Uterus (tissue), 3 donors: ENCODE measurements at regions not wholly inside any gene's neighbourhood (a gene's known extent, or its start where the extent isn't known, plus 50 kb on each side); places are given as distances from the start of the nearest gene placed in this dataset.
A peak's percentile ranks its signal among the peaks of the same experiment; 100 is the strongest.

ENCODE experiments used
- DNase-seq, 2 donors: peaks; one replicate each; pipeline ENCODE4 v3.0.0-alpha.2; 2019 to 2020
- H3K27ac ChIP-seq, 2 donors: fragments of 200-600 bp; sonication (generic); 1 replicate in 1 of 2; 2 replicates in 1 of 2; pipeline ENCODE4 v1.5.1; 2016 to 2018
- H3K27me3 ChIP-seq, 2 donors: fragments of 200-600 bp; sonication (generic); one replicate each; pipeline ENCODE4 v1.5.1; 2018 to 2019; ENCODE audit warnings: control low read depth in 1 of 2
- H3K36me3 ChIP-seq, 2 donors: fragments of 200-600 bp; sonication (generic); one replicate each; pipeline ENCODE4 v1.5.1; 2019; ENCODE audit warnings: control low read depth in 1 of 2
- H3K4me1 ChIP-seq, 2 donors: fragments of 200-600 bp; sonication (generic); one replicate each; pipeline ENCODE4 v1.5.1; 2018 to 2019; ENCODE audit warnings: control low read depth in 1 of 2
- H3K4me3 ChIP-seq, 2 donors: fragments of 200-600 bp; sonication (generic); 1 replicate in 1 of 2; 2 replicates in 1 of 2; pipeline ENCODE4 v1.5.1; 2018 to 2019; ENCODE audit warnings: mild to moderate bottlenecking in 1 of 2
- H3K9me3 ChIP-seq, 2 donors: fragments of 200-600 bp; sonication (generic); one replicate each; pipeline ENCODE4 v1.5.1; 2019; ENCODE audit warnings: control low read depth in 1 of 2
- POLR2A ChIP-seq, 2 donors: fragments of 450-650 bp; IDR thresholded peaks; one replicate each; pipeline ENCODE4 v1.6.1; 2016; ENCODE audit warnings: antibody characterized with exemption in 2 of 2, mild to moderate bottlenecking in 1 of 2, moderate library complexity in 1 of 2
- intact Hi-C: fragments of 100-400 bp; cut with DNase I; formaldehyde crosslinking; loops from one replicate; pipeline ENCODE4 v1.15.1; 2023; ENCODE audit warnings: low total_unique reads
- TF ChIP-seq, protein P1 (sequence below), 4 experiments: fragments of 200-600 bp in 2 of 4; fragments of 450-650 bp in 2 of 4; sonication (generic) in 2 of 4; IDR thresholded peaks; one replicate each; pipeline ENCODE4 v1.5.1; 2016 to 2019; ENCODE audit warnings: antibody characterized with exemption in 4 of 4, mild to moderate bottlenecking in 2 of 4, moderate library complexity in 1 of 4
- donor health status: DM: yes; HTN: yes; CAD: no.

DNA sequence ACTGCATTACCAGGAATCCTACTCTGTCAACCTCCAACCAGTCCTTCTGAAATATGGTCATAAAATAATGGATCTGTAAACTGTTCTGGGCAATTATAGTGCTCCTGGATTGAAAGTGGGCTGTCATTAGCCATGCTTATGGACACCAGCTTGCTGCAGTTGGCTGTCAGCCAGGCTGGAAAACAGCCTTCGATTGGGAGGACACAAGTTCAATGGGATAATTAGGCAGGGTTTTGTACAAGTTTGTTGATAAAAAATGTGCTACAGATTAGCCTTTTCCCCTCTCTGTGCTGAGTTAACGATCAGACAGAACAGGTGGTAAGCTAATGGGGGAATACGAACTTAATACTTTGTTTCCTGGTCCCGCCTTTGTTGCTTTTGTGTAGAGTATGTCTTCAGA, 413.9 kb downstream of the DUSP10 start:
- no peaks in the 10 kb centered on the region for H3K27me3 ChIP-seq
- no peak for DNase-seq
- no peak overlapping the region for H3K27ac ChIP-seq
- H3K4me1 ChIP-seq = no peaks in the 10 kb centered on the region
- intact Hi-C loops = no loop called here
- peaks cover 0 to 8% of the 10 kb centered on the region in 2 donors for H3K9me3 ChIP-seq
- no peaks in the 10 kb centered on the region for H3K36me3 ChIP-seq
- no peak overlapping the region for H3K4me3 ChIP-seq
- TF ChIP-seq POLR2A (IDR thresholded peaks at IDR 0.05) = no peak
- TF ChIP-seq, protein P1, sequence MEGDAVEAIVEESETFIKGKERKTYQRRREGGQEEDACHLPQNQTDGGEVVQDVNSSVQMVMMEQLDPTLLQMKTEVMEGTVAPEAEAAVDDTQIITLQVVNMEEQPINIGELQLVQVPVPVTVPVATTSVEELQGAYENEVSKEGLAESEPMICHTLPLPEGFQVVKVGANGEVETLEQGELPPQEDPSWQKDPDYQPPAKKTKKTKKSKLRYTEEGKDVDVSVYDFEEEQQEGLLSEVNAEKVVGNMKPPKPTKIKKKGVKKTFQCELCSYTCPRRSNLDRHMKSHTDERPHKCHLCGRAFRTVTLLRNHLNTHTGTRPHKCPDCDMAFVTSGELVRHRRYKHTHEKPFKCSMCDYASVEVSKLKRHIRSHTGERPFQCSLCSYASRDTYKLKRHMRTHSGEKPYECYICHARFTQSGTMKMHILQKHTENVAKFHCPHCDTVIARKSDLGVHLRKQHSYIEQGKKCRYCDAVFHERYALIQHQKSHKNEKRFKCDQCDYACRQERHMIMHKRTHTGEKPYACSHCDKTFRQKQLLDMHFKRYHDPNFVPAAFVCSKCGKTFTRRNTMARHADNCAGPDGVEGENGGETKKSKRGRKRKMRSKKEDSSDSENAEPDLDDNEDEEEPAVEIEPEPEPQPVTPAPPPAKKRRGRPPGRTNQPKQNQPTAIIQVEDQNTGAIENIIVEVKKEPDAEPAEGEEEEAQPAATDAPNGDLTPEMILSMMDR (IDR thresholded peaks at IDR 0.05) = no peak

GRCh38 chr1:221328371-221328770, 413.5 kb downstream of the DUSP10 start:
- no peak for DNase-seq
- no peak for TF ChIP-seq POLR2A (IDR thresholded peaks at IDR 0.05)
- TF ChIP-seq, protein P1 (IDR thresholded peaks at IDR 0.05) = no peak
- intact Hi-C loops = no loop called here
- Histone ChIP-seq H3K27me3 (no peaks in the 10 kb centered on the region), H3K27ac (no peak overlapping the region), H3K4me3 (no peak overlapping the region), H3K36me3 (no peaks in the 10 kb centered on the region), H3K4me1 (no peaks in the 10 kb centered on the region), H3K9me3 (peaks cover 0 to 8% of the 10 kb centered on the region in 2 donors)

DNA sequence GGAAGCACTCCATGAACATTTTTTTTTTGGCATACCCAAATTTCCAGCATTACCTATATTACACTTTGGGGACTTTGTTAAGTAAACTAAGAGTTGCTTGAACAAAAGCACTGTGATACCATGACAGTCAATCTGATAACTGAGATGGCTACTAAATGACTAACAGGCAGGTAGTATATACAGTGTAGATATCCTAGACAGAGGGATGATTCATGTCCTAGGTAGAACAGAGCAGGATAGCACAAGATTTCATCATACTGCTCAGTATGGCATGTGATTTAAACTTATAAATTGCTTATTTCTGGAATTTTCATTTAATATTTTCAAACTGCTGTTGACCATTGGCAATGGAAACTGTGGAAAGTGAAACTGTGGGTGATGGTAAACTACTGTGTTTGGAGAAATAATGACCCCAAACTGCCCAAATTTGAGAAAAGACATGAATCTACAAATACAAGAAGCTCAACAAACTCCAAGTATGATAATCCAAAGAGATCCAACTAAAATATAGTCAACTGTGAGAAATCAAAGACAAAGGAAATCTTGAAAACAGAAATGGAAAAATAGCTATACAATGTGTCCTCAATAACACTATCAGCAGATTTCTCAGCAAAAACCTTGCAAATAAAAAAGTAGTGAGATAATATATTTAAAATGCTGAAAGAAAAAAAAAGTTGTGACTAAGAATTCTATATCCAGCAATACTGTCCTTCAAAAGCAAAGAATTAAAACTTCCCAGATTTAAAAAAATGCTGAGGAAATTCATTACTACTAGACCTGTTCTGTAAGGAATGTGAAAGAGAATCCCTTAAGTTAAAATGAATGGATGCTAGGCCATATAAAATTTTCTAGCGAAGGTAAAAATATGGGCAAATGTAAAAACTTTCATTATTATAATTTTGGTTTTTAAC, 410.4 kb downstream of the DUSP10 start:
- no peak overlapping the region for H3K27ac ChIP-seq
- H3K4me3 ChIP-seq = no peak overlapping the region
- no peak for DNase-seq
- TF ChIP-seq, protein P1 (IDR thresholded peaks at IDR 0.05) = no peak
- no peak for TF ChIP-seq POLR2A (IDR thresholded peaks at IDR 0.05)
- peaks cover 0 to 8% of the 10 kb centered on the region in 2 donors for H3K9me3 ChIP-seq
- intact Hi-C loops = no loop called here
- no peaks in the 10 kb centered on the region for H3K36me3 ChIP-seq
- no peaks in the 10 kb centered on the region for H3K27me3 ChIP-seq
- H3K4me1 ChIP-seq = peaks cover 0 to 13% of the 10 kb centered on the region in 2 donors

GRCh38 chr1:221334062-221334461, 407.8 kb downstream of the DUSP10 start:
- Histone ChIP-seq H3K27ac (peak overlapping the region; percentile 75 to 83), H3K4me1 (peaks cover 0 to 13% of the 10 kb centered on the region in 2 donors), H3K27me3 (no peaks in the 10 kb centered on the region), H3K4me3 (no peak overlapping the region), H3K36me3 (no peaks in the 10 kb centered on the region), H3K9me3 (peaks cover 0 to 8% of the 10 kb centered on the region in 2 donors)
- TF ChIP-seq, protein P1 (IDR thresholded peaks at IDR 0.05) = no peak
- TF ChIP-seq POLR2A (IDR thresholded peaks at IDR 0.05) = no peak
- intact Hi-C loops = no loop called here
- DNase-seq = no peak
